ENCODE measurements at regions not wholly inside any gene's neighbourhood (a gene's known extent, or its start where the extent isn't known, plus 50 kb on each side); places are given as distances from the start of the nearest gene placed in this dataset.

GRCh38 chr11:91170711-91171110 is 947.9 kb upstream of the CHORDC1 start:
- ATAC-seq (no peak), DNase-seq (ENCODE audit: low spot score) (no peak)
- ChIA-PET POLR2A (no interaction called here), CTCF (no interaction called here)
- 0 out of 2 replicates have a peak, but pooled peaks have one; percentile 57 for TF ChIP-seq ZNF317 (CRISPR knock-in tag; IDR thresholded peaks at IDR 0.05; ENCODE audit: borderline replicate concordance, low read depth)
- TF ChIP-seq, protein P1, sequence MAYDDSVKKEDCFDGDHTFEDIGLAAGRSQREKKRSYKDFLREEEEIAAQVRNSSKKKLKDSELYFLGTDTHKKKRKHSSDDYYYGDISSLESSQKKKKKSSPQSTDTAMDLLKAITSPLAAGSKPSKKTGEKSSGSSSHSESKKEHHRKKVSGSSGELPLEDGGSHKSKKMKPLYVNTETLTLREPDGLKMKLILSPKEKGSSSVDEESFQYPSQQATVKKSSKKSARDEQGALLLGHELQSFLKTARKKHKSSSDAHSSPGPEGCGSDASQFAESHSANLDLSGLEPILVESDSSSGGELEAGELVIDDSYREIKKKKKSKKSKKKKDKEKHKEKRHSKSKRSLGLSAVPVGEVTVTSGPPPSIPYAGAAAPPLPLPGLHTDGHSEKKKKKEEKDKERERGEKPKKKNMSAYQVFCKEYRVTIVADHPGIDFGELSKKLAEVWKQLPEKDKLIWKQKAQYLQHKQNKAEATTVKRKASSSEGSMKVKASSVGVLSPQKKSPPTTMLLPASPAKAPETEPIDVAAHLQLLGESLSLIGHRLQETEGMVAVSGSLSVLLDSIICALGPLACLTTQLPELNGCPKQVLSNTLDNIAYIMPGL (CRISPR knock-in tag; IDR thresholded peaks at IDR 0.05), result no peak
- 0 out of 2 replicates have a peak, but pooled peaks cover 3% of the 10 kb centered on the region for H3K4me1 Mint-ChIP-seq
- no peak overlapping the region for H3K27ac Mint-ChIP-seq
- no peak overlapping the region for H3K4me3 Mint-ChIP-seq
- no peaks in the 10 kb centered on the region for H3K27me3 Mint-ChIP-seq (ENCODE audit: low read depth)
- no peaks in the 10 kb centered on the region for H3K36me3 Mint-ChIP-seq
- H3K9me3 Mint-ChIP-seq, result no peaks in the 10 kb centered on the region

GRCh38 chr11:91164452-91164822 is 941.6 kb upstream of the CHORDC1 start:
- POLR2A ChIA-PET, result no interaction called here
- CTCF ChIA-PET, result no interaction called here
- Mint-ChIP-seq H3K9me3 (no peaks in the 10 kb centered on the region), H3K27me3 (ENCODE audit: low read depth) (no peaks in the 10 kb centered on the region), H3K27ac (no peak overlapping the region), H3K4me3 (no peak overlapping the region), H3K36me3 (no peaks in the 10 kb centered on the region), H3K4me1 (no peaks in the 10 kb centered on the region)
- DNase-seq (ENCODE audit: low spot score) (no peak), ATAC-seq (no peak)
- TF ChIP-seq MXD4 (CRISPR knock-in tag; IDR thresholded peaks at IDR 0.05; ENCODE audit: borderline replicate concordance) (no peak), ZNF671 (CRISPR knock-in tag; IDR thresholded peaks at IDR 0.05) (no peak), GABPB1 (CRISPR knock-in tag; IDR thresholded peaks at IDR 0.05) (no peak), RELA (CRISPR knock-in tag; IDR thresholded peaks at IDR 0.05; ENCODE audit: borderline replicate concordance) (no peak), SP1 (CRISPR knock-in tag; conservative IDR thresholded peaks at IDR 0.05) (no peak), MAX (CRISPR knock-in tag; IDR thresholded peaks at IDR 0.05) (no peak), TP53 (CRISPR knock-in tag; IDR thresholded peaks at IDR 0.05) (no peak), SMAD4 (CRISPR knock-in tag; IDR thresholded peaks at IDR 0.05) (no peak), EMX1 (CRISPR knock-in tag; IDR thresholded peaks at IDR 0.05) (no peak), USF2 (CRISPR knock-in tag; IDR thresholded peaks at IDR 0.05) (no peak)

GRCh38 chr11:91163619-91164451 is 941.0 kb upstream of the CHORDC1 start:
- ATAC-seq, result no peak
- Mint-ChIP-seq H3K4me1 (no peaks in the 10 kb centered on the region), H3K9me3 (no peaks in the 10 kb centered on the region), H3K27me3 (ENCODE audit: low read depth) (no peaks in the 10 kb centered on the region), H3K36me3 (no peaks in the 10 kb centered on the region), H3K27ac (no peak overlapping the region), H3K4me3 (no peak overlapping the region)
- CTCF ChIA-PET, result no interaction called here
- DNase-seq (ENCODE audit: low spot score), result no peak
- no peak for TF ChIP-seq ZNF219 (CRISPR knock-in tag; IDR thresholded peaks at IDR 0.05; ENCODE audit: borderline replicate concordance)
- no peak for TF ChIP-seq IRF2 (CRISPR knock-in tag; IDR thresholded peaks at IDR 0.05; ENCODE audit: borderline replicate concordance, low read depth)
- TF ChIP-seq, protein P2, sequence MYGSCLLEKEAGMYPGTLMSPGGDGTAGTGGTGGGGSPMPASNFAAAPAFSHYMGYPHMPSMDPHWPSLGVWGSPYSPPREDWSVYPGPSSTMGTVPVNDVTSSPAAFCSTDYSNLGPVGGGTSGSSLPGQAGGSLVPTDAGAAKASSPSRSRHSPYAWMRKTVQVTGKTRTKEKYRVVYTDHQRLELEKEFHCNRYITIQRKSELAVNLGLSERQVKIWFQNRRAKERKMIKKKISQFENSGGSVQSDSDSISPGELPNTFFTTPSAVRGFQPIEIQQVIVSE (CRISPR knock-in tag; IDR thresholded peaks at IDR 0.05; ENCODE audit: borderline replicate concordance), result no peak
- TF ChIP-seq, protein P3, sequence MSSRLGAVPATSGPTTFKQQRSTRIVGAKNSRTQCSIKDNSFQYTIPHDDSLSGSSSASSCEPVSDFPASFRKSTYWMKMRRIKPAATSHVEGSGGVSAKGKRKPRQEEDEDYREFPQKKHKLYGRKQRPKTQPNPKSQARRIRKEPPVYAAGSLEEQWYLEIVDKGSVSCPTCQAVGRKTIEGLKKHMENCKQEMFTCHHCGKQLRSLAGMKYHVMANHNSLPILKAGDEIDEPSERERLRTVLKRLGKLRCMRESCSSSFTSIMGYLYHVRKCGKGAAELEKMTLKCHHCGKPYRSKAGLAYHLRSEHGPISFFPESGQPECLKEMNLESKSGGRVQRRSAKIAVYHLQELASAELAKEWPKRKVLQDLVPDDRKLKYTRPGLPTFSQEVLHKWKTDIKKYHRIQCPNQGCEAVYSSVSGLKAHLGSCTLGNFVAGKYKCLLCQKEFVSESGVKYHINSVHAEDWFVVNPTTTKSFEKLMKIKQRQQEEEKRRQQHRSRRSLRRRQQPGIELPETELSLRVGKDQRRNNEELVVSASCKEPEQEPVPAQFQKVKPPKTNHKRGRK (CRISPR knock-in tag; IDR thresholded peaks at IDR 0.05; ENCODE audit: borderline replicate concordance), result no peak
- POLR2A ChIA-PET, result no interaction called here
